ENCODE measurements at regions not wholly inside any gene's neighbourhood (a gene's known extent, or its start where the extent isn't known, plus 50 kb on each side); places are given as distances from the start of the nearest gene placed in this dataset.
"Not testable (repeated sequence)": the region's sequence is repeated elsewhere in the genome, so short reads cannot be mapped to it uniquely, and the experiment has no call there.

GRCh38 chr13:72552731-72553130 lies 174.7 kb downstream of the MZT1 start:
- RAD21 ChIA-PET (ENCODE audit: unreplicated experiment) = no interaction called here
- intact Hi-C loops (cut with micrococcal nuclease; ENCODE audit: unreplicated experiment) = no loop called here
- SMC1A ChIA-PET (ENCODE audit: uncharacterized antibody, unreplicated experiment) = interaction anchor here (0.9 kb wide), 1 partner anchor 14 kb away, joined by 3 read pairs; no protein-coding TSS in a partner anchor
- POLR2A ChIA-PET = no interaction called here
- Histone ChIP-seq H3K4me2 (ENCODE audit: control insufficient read depth, insufficient read depth) (no peak overlapping the region), H3K9ac (ENCODE audit: control insufficient read depth, insufficient read depth, low read length) (no peak overlapping the region), H3K27ac (ENCODE audit: control insufficient read depth, insufficient read depth) (no peak overlapping the region), H3K9me3 (replicated peaks; ENCODE audit: control insufficient read depth, insufficient read depth, low read length) (no peaks in the 10 kb centered on the region), H3K4me1 (ENCODE audit: control insufficient read depth, insufficient read depth, low read length) (no peaks in the 10 kb centered on the region), H2AFZ (ENCODE audit: control insufficient read depth, low read depth, low read length) (no peak overlapping the region), H3K4me3 (no peak overlapping the region), H3K36me3 (ENCODE audit: control insufficient read depth in 2 of 2, insufficient read depth in 2 of 2, low read length in 1 of 2) (no peaks in the 10 kb centered on the region), H4K20me1 (ENCODE audit: control insufficient read depth, insufficient read depth) (no peaks in the 10 kb centered on the region), H3K79me2 (ENCODE audit: control insufficient read depth, insufficient read depth, low read length) (no peaks in the 10 kb centered on the region), H3K27me3 (replicated peaks in 1 of 2; ENCODE audit: control insufficient read depth in 2 of 2, insufficient read depth in 2 of 2, low read length in 1 of 2) (no peaks in the 10 kb centered on the region)
- TF ChIP-seq E4F1 (IDR thresholded peaks at IDR 0.05; ENCODE audit: borderline replicate concordance, partially characterized antibody) (no peak), SMC3 (IDR thresholded peaks at IDR 0.05; ENCODE audit: borderline replicate concordance, low read length) (no peak), POLR2AphosphoS2 (IDR thresholded peaks at IDR 0.05; ENCODE audit: low read depth, low read length) (no peak), TBL1XR1 (IDR thresholded peaks at IDR 0.05; ENCODE audit: low read depth, low read length) (no peak), KAT2A (conservative IDR thresholded peaks at IDR 0.05; ENCODE audit: control insufficient read depth, low read depth, low read length) (no peak)
- TF ChIP-seq, protein P1, sequence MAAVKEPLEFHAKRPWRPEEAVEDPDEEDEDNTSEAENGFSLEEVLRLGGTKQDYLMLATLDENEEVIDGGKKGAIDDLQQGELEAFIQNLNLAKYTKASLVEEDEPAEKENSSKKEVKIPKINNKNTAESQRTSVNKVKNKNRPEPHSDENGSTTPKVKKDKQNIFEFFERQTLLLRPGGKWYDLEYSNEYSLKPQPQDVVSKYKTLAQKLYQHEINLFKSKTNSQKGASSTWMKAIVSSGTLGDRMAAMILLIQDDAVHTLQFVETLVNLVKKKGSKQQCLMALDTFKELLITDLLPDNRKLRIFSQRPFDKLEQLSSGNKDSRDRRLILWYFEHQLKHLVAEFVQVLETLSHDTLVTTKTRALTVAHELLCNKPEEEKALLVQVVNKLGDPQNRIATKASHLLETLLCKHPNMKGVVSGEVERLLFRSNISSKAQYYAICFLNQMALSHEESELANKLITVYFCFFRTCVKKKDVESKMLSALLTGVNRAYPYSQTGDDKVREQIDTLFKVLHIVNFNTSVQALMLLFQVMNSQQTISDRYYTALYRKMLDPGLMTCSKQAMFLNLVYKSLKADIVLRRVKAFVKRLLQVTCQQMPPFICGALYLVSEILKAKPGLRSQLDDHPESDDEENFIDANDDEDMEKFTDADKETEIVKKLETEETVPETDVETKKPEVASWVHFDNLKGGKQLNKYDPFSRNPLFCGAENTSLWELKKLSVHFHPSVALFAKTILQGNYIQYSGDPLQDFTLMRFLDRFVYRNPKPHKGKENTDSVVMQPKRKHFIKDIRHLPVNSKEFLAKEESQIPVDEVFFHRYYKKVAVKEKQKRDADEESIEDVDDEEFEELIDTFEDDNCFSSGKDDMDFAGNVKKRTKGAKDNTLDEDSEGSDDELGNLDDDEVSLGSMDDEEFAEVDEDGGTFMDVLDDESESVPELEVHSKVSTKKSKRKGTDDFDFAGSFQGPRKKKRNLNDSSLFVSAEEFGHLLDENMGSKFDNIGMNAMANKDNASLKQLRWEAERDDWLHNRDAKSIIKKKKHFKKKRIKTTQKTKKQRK (IDR thresholded peaks at IDR 0.05; ENCODE audit: low read depth, low read length) = no peak
- CTCF ChIA-PET = interaction anchor here (0.5 to 2.4 kb wide), 2 partner anchors 13 to 1505 kb away, joined by 3 to 10 read pairs; no protein-coding TSS in a partner anchor
- DNase-seq (ENCODE audit: low read depth, low spot score) (no peak), ATAC-seq (no peak), FAIRE-seq (no peak)
- in situ Hi-C loops (cut with MboI) = no loop called here
- BruUV-seq (replicated peaks) = no TSS peak
- 0% methylated on average over 3 of the region's 3 CpGs for WGBS (ENCODE audit: insufficient coverage, insufficient replicate concordance, low lambda C conversion rate, missing lambda C conversion rate)

DNA sequence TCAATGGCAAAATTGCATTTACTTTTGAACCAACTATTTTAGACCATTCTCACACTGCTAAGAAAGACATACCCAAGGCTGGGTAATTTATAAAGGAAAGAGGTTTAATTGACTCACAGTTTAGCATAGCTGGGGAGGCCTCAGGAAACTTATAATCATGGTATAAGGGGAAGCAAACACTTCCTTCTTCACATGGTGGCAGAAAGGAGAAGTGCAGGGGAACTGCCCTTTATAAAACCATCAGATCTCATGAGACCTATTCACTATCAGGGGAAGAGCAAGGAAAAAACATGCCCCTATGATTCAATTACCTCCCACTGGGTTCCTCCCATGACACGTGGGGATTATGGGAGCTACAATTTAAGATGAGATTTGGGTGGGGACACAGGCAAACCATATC lies 181.5 kb downstream of the MZT1 start:
- CTCF ChIA-PET = not testable (repeated sequence)

More for the DNA sequence above, 181.5 kb downstream of the MZT1 start:
- H3K36me3 ChIP-seq (ENCODE audit: control insufficient read depth in 2 of 2, insufficient read depth in 2 of 2, low read length in 1 of 2); H3K79me2 ChIP-seq (ENCODE audit: control insufficient read depth, insufficient read depth, low read length); H4K20me1 ChIP-seq (ENCODE audit: control insufficient read depth, insufficient read depth); SMC1A ChIA-PET (ENCODE audit: uncharacterized antibody, unreplicated experiment); H3K4me3 ChIP-seq; RAD21 ChIA-PET (ENCODE audit: unreplicated experiment); ATAC-seq; H3K4me2 ChIP-seq (ENCODE audit: control insufficient read depth, insufficient read depth); POLR2A ChIA-PET; H3K9ac ChIP-seq (ENCODE audit: control insufficient read depth, insufficient read depth, low read length); intact Hi-C loops (cut with micrococcal nuclease; ENCODE audit: unreplicated experiment); H3K9me3 ChIP-seq (replicated peaks; ENCODE audit: control insufficient read depth, insufficient read depth, low read length); in situ Hi-C loops (cut with MboI); BruUV-seq (replicated peaks); H3K27ac ChIP-seq (ENCODE audit: control insufficient read depth, insufficient read depth); DNase-seq (ENCODE audit: low read depth, low spot score); H3K27me3 ChIP-seq (replicated peaks in 1 of 2; ENCODE audit: control insufficient read depth in 2 of 2, insufficient read depth in 2 of 2, low read length in 1 of 2); H2AFZ ChIP-seq (ENCODE audit: control insufficient read depth, low read depth, low read length); H3K4me1 ChIP-seq (ENCODE audit: control insufficient read depth, insufficient read depth, low read length); FAIRE-seq: not testable (repeated sequence)
- WGBS (ENCODE audit: insufficient coverage, insufficient replicate concordance, low lambda C conversion rate, missing lambda C conversion rate) = 0% methylated on average over 1 of the region's 1 CpG
